ENCODE measurements at regions not wholly inside any gene's neighbourhood (a gene's known extent, or its start where the extent isn't known, plus 50 kb on each side); places are given as distances from the start of the nearest gene placed in this dataset.
"Not testable (repeated sequence)": the region's sequence is repeated elsewhere in the genome, so short reads cannot be mapped to it uniquely, and the experiment has no call there.

GRCh38 chr19:20358841-20359465, 191.9 kb downstream of the ZNF486 start:
- TF ChIP-seq ZNF10, KLF8 (tag by site-specific recombination; IDR thresholded peaks at IDR 0.05): not testable (repeated sequence)
- TF ChIP-seq, protein P1, sequence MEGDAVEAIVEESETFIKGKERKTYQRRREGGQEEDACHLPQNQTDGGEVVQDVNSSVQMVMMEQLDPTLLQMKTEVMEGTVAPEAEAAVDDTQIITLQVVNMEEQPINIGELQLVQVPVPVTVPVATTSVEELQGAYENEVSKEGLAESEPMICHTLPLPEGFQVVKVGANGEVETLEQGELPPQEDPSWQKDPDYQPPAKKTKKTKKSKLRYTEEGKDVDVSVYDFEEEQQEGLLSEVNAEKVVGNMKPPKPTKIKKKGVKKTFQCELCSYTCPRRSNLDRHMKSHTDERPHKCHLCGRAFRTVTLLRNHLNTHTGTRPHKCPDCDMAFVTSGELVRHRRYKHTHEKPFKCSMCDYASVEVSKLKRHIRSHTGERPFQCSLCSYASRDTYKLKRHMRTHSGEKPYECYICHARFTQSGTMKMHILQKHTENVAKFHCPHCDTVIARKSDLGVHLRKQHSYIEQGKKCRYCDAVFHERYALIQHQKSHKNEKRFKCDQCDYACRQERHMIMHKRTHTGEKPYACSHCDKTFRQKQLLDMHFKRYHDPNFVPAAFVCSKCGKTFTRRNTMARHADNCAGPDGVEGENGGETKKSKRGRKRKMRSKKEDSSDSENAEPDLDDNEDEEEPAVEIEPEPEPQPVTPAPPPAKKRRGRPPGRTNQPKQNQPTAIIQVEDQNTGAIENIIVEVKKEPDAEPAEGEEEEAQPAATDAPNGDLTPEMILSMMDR (tag by site-specific recombination; IDR thresholded peaks at IDR 0.05) = not testable (repeated sequence)

Data from HEK293 (cell line).